GM12865 (cell line): ENCODE measurements at regions not wholly inside any gene's neighbourhood (a gene's known extent, or its start where the extent isn't known, plus 50 kb on each side); places are given as distances from the start of the nearest gene placed in this dataset.

Experiments
- DNase-seq: peaks from one replicate; pipeline ENCODE4 v3.0.0; 2010; ENCODE audit warnings: low read depth
- H3K4me3 ChIP-seq: 2 replicates; pipeline ENCODE4 v1.5.1; 2011; ENCODE audit warnings: mild to moderate bottlenecking, low read depth, low read length, control low read depth
- CTCF ChIP-seq: IDR thresholded peaks from 2 replicates; pipeline ENCODE4 v1.5.1; 2011; ENCODE audit warnings: low read length, control low read depth, low read depth, inconsistent platforms; ENCODE audit not compliant: insufficient read depth; ENCODE audit errors: missing control alignments

- DNase-seq: no peak
- H3K4me3 ChIP-seq: no peak overlapping the region
- TF ChIP-seq CTCF: no peak
These were observed 396.1 kb downstream of the TUSC7 start for GRCh38 chr3:117105686-117106085.

GRCh38 chr3:117106396-117106795 is 396.8 kb downstream of the TUSC7 start:
- TF ChIP-seq CTCF: no peak
- DNase-seq: no peak
- H3K4me3 ChIP-seq: no peak overlapping the region

GRCh38 chr3:117107946-117108345 is 398.4 kb downstream of the TUSC7 start:
- H3K4me3 ChIP-seq: no peak overlapping the region
- no peak for DNase-seq
- no peak for TF ChIP-seq CTCF

GRCh38 chr3:117109178-117109577 is 399.6 kb downstream of the TUSC7 start:
- no peak overlapping the region for H3K4me3 ChIP-seq
- no peak for DNase-seq
- TF ChIP-seq CTCF: no peak

- TF ChIP-seq CTCF: no peak
- no peak overlapping the region for H3K4me3 ChIP-seq
- no peak for DNase-seq
These were observed 405.1 kb downstream of the TUSC7 start for GRCh38 chr3:117114517-117115265.

- no peak overlapping the region for H3K4me3 ChIP-seq
- TF ChIP-seq CTCF: no peak
- DNase-seq: no peak
These were observed 407.8 kb downstream of the TUSC7 start for GRCh38 chr3:117117188-117117936.
